Peyer's patch (tissue), 4 donors: ENCODE measurements at regions not wholly inside any gene's neighbourhood (a gene's known extent, or its start where the extent isn't known, plus 50 kb on each side); places are given as distances from the start of the nearest gene placed in this dataset.

Source experiments
- CTCF ChIP-seq, 6 experiments: fragments of 450-650 bp in 4 of 6; fragments of 200-600 bp in 2 of 6; sonication (generic) in 1 of 6; IDR thresholded peaks; one replicate each; pipeline ENCODE4 v1.5.1; 2017 to 2019; ENCODE audit warnings: antibody characterized with exemption in 6 of 6, mild to moderate bottlenecking in 3 of 6, moderate library complexity in 1 of 6
- POLR2A ChIP-seq, 2 donors: fragments of 450-650 bp; IDR thresholded peaks; one replicate each; pipeline ENCODE4 v1.5.1; 2017; ENCODE audit warnings: antibody characterized with exemption in 2 of 2, mild to moderate bottlenecking in 2 of 2, moderate library complexity in 2 of 2

- no peak for TF ChIP-seq CTCF (IDR thresholded peaks at IDR 0.05)
- TF ChIP-seq POLR2A (IDR thresholded peaks at IDR 0.05): no peak
These were observed 65.8 kb upstream of the STMND1 start for GRCh38 chr6:17036065-17036393.
